A549 (cell line): ENCODE measurements at regions not wholly inside any gene's neighbourhood (a gene's known extent, or its start where the extent isn't known, plus 50 kb on each side); places are given as distances from the start of the nearest gene placed in this dataset.

Experiments used
- CBX8 ChIP-seq: fragments of 200-600 bp; sonication (generic); IDR thresholded peaks from 2 replicates; pipeline ENCODE4 v1.6.1; 2016
- CHD2 ChIP-seq: fragments of 150-350 bp; IDR thresholded peaks from 2 replicates; pipeline ENCODE4 v1.6.1; 2014; ENCODE audit warnings: low read length; ENCODE audit not compliant: partially characterized antibody
- CTCF ChIP-seq: fragments of >200 bp; sonication (Bioruptor Twin); formaldehyde crosslinking; IDR thresholded peaks from 3 replicates; pipeline ENCODE4 v1.5.1; 2016
- EHMT2 ChIP-seq: fragments of 200-600 bp; sonication (generic); IDR thresholded peaks from 2 replicates; pipeline ENCODE4 v1.6.1; 2016; ENCODE audit warnings: antibody characterized with exemption, low read depth, mild to moderate bottlenecking, moderate library complexity
- MAZ ChIP-seq: fragments of 150-350 bp; IDR thresholded peaks from 2 replicates; pipeline ENCODE4 v1.6.1; 2014; ENCODE audit warnings: antibody characterized with exemption, low read depth, low read length, borderline replicate concordance
- POLR2A ChIP-seq: IDR thresholded peaks from 2 replicates; pipeline ENCODE4 v1.6.1; 2012; ENCODE audit warnings: mild to moderate bottlenecking, low read length

GRCh38 chr4:67344594-67345380 lies 200.5 kb downstream of the CENPC start:
- TF ChIP-seq CHD2 (no peak), CTCF (no peak), CBX8 (no peak), POLR2A (no peak), EHMT2 (no peak), MAZ (no peak)
